ENCODE measurements at regions not wholly inside any gene's neighbourhood (a gene's known extent, or its start where the extent isn't known, plus 50 kb on each side); places are given as distances from the start of the nearest gene placed in this dataset.

- DNase-seq = no peak
These were observed 121.1 kb downstream of the HGF start for GRCh38 chr7:81648716-81649115.

DNA sequence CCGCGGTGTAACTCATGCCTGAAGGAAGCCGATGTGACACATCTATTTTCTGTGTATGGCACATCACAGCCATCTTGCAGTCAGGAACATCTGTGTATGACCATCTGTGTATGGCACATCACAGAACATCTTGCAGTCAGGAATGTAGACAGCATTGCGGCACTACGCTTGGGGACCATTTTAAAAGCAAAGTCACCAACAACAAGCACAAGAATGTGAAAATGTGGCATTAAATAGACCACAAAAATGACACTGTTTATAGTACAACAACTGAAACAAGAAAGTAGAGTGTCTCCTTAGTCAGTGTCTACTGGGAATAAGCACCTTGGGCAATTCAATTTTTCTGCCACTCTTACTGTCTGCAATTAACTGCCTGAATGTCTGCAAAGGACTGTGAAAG, 124.4 kb downstream of the HGF start:
- no peak for DNase-seq

- DNase-seq = no peak
These were observed 128.0 kb downstream of the HGF start for GRCh38 chr7:81641873-81642272.

GRCh38 chr7:81638198-81638597, 131.6 kb downstream of the HGF start:
- no peak for DNase-seq

- no peak for DNase-seq
These were observed 132.3 kb downstream of the HGF start for GRCh38 chr7:81637534-81637933.

- DNase-seq = no peak
These were observed 137.4 kb downstream of the HGF start for GRCh38 chr7:81632418-81632817.

GRCh38 chr7:81630600-81630999, 139.2 kb downstream of the HGF start:
- no peak for DNase-seq

DNA sequence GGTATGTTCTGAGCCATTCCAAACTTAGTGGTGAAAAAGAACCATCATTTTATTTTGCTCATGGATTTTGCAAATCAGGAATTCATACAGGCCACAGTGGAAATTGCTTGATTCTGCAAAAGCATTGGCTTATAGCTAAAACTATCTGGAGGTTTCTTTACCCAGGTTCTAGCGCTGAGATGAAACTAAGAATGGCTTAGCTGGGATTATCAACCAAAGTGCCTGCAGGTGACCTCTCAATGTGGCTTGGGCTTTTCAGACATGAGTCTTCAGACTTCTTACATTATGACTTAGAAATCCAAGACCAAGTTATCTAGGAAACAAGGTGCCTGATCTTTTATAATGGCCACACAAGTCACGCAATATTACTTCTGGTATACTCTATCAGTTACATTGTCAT, 140.1 kb downstream of the HGF start:
- DNase-seq = no peak

DNA sequence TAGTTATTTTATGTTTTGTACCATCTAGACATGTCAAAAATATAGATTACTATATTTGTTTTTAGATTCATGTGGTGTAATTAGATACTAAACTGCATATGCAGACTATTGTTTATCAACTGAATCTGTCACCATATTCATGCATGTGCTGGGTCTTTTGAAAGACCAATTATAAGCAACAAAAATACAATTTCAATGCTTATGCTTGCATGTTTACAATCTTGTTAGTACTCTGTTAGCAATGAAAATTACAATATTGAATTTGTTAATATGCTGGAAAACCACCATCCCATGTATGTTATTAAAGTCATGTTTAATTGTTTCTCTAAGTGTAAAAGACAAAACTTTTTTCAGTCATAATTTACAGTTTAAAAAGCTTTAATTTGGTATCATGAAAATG, 140.9 kb downstream of the HGF start:
- DNase-seq = no peak

GRCh38 chr7:81627536-81628287, 142.1 kb downstream of the HGF start:
- DNase-seq = no peak

GRCh38 chr7:81626008-81626407, 143.8 kb downstream of the HGF start:
- no peak for DNase-seq

GRCh38 chr7:81624650-81625631, 144.9 kb downstream of the HGF start:
- DNase-seq = no peak

- DNase-seq = no peak
These were observed 145.7 kb downstream of the HGF start for GRCh38 chr7:81624021-81624592.

GRCh38 chr7:81623251-81623855, 146.5 kb downstream of the HGF start:
- DNase-seq = no peak

DNA sequence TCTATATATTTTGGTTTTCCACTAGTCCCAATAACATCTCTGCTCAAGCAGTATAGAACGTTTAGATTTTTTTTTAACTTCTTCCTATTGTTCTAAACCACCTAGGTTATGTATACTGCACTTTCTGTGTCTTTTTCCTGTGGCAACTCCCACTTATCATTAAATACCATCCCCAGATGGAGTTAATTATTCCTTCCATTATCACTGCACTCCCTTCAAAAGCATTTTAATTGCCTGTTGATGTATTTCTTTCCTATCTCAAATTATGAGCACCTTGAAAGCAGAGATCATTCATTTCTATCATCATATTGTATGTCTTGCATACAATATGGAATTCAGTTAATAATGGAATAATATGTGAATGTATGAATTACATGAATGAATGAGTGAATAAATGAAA, 148.0 kb downstream of the HGF start:
- DNase-seq = no peak

- no peak for DNase-seq
These were observed 151.3 kb downstream of the HGF start for GRCh38 chr7:81618396-81619014.

GRCh38 chr7:81616951-81617350, 152.9 kb downstream of the HGF start:
- no peak for DNase-seq

DNA sequence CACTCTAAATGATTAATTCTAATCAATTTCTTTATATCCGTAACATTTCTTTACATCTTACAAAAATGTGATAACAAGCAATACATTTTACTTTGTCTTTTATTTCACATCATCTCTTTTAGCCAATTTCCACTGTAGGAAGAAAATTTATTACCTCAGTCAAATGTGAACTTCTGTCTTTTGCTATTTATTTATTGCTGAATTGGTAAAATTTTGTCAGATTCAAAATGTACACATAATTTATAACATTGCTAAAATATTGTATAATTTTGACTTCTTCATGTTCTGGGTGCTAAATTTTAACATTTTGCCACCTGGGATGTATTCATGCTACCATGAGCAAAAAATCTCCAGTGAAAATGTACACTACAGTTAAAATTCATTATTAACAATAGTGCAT, 158.0 kb downstream of the HGF start:
- DNase-seq = no peak

DNA sequence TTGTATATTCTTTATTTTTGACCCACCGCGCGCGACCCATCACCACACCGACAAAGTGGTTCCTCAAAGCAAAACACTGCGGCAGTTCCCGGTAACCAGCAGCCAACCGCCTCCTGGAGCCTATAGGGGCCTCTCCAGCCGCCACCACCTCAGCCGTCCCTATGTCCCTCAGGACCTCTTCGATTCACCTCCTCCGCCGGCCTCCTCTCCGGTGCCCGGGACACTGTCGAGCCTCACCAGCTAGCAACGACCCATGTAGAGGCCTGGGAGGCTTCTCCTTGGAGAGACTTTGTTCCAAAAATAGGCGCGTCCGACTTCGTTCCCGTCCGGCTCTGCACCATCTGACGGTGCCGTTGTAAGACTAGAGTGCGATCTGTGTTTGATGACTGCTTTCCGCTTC, 158.8 kb downstream of the HGF start:
- no peak for DNase-seq

DNA sequence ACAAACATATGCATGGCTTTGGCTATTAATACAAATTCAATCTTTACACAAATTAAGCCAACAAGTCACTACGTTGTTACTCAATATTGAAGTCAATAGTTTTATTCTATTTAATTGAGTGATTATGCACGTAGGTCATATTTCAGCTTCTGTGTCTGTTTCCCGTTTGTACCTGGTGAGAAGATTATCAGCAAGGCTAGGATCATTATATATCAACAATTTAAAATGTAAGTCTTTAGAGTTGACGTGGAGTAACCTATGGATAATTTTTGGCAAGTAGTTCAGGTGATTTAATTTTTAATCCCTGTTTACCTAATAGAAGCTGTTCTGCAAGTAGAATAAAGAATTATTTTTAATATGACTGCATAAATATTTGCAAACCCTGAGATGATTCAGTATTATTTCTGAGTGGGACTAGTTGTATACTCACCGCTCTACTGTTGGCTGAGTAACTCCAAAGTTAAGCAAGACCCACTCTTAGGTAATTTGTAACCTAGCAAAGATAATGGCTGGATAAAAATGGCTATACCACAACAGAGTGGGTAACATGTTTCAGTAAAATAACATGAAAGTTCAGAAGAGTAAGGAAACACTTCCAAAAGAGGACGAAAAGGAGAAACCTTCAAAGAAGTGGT, 161.0 kb downstream of the HGF start:
- DNase-seq = no peak

DNA sequence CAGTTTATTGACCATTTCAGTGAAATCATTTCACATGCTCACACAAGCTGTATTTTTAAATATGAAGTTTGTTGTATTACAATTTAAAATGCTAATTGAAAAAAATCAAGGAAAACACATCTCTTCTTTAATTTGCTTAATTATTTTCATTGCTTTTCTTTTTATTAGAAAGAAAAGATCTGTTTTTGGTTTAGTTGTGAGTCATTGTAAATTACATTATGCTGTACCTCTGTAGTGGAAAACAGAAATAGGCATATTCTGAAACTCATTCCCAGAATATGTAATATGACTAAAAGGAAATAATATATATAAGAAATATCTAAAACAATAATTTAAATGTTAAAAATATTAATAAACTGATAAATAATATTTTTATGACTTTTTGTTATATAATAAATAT, 161.9 kb downstream of the HGF start:
- DNase-seq = no peak

Data from left hindlimb (tissue), 1 donor.